MM.1S (cell line): ENCODE measurements at regions not wholly inside any gene's neighbourhood (a gene's known extent, or its start where the extent isn't known, plus 50 kb on each side); places are given as distances from the start of the nearest gene placed in this dataset.

ENCODE experiments used
- DNase-seq: peaks from one replicate; pipeline ENCODE4 v3.0.0-alpha.2; 2015
- H2AFZ ChIP-seq: fragments of 300-600 bp; sonication (generic); 2 replicates; pipeline ENCODE4 v1.6.0; 2016; ENCODE audit warnings: antibody characterized with exemption, low read length
- H3F3A ChIP-seq: fragments of 300-600 bp; sonication (generic); 2 replicates; pipeline ENCODE4 v1.6.1; 2016; ENCODE audit warnings: mild to moderate bottlenecking, antibody characterized with exemption, low read length, moderate library complexity, mixed read lengths; ENCODE audit not compliant: insufficient read depth
- H3K27ac ChIP-seq: fragments of 300-600 bp; sonication (generic); 2 replicates; pipeline ENCODE4 v1.5.1; 2016; ENCODE audit warnings: mild to moderate bottlenecking, low read length
- H3K27me3 ChIP-seq: fragments of 300-600 bp; sonication (generic); replicated peaks from 2 replicates; pipeline ENCODE4 v1.6.0; 2016; ENCODE audit warnings: low read length; ENCODE audit not compliant: insufficient read depth
- H3K36me3 ChIP-seq: fragments of 300-600 bp; sonication (generic); replicated peaks from 2 replicates; pipeline ENCODE4 v1.6.1; 2016; ENCODE audit warnings: mild to moderate bottlenecking, low read length, mixed read lengths; ENCODE audit not compliant: insufficient read depth
- H3K4me1 ChIP-seq: fragments of 300-600 bp; sonication (generic); 2 replicates; pipeline ENCODE4 v1.6.1; 2016; ENCODE audit warnings: low read length, mixed read lengths
- H3K4me2 ChIP-seq: fragments of 300-600 bp; sonication (generic); 2 replicates; pipeline ENCODE4 v1.6.0; 2016; ENCODE audit warnings: low read depth, low read length
- H3K4me3 ChIP-seq: fragments of 300-600 bp; sonication (generic); 2 replicates; pipeline ENCODE4 v1.5.1; 2016; ENCODE audit warnings: low read length, mixed read lengths
- H3K79me2 ChIP-seq: fragments of 300-600 bp; sonication (generic); 2 replicates; pipeline ENCODE4 v1.6.1; 2016; ENCODE audit warnings: mixed run types, low read length, mixed read lengths
- H3K9ac ChIP-seq: fragments of 300-600 bp; sonication (generic); 2 replicates; pipeline ENCODE4 v1.6.1; 2016; ENCODE audit warnings: low read length, mixed read lengths
- H3K9me2 ChIP-seq: fragments of 300-600 bp; sonication (generic); replicated peaks from 2 replicates; pipeline ENCODE4 v1.6.1; 2016; ENCODE audit warnings: mild to moderate bottlenecking, low read length, mixed read lengths; ENCODE audit not compliant: insufficient read depth
- H3K9me3 ChIP-seq: fragments of 300-600 bp; sonication (generic); replicated peaks from 2 replicates; pipeline ENCODE4 v1.6.1; 2016; ENCODE audit warnings: mild to moderate bottlenecking, low read length, mixed read lengths; ENCODE audit not compliant: insufficient read depth
- H4K20me1 ChIP-seq: fragments of 300-600 bp; sonication (generic); 2 replicates; pipeline ENCODE4 v1.6.1; 2016; ENCODE audit warnings: mild to moderate bottlenecking, low read length, moderate library complexity, mixed read lengths; ENCODE audit not compliant: insufficient read depth
- EZH2 ChIP-seq: fragments of 300-600 bp; sonication (generic); optimal IDR thresholded peaks from 2 replicates; pipeline ENCODE3; 2017; ENCODE audit warnings: low read depth, mild to moderate bottlenecking, antibody characterized with exemption, low read length, mixed read lengths
- EZH2phosphoT487 ChIP-seq: fragments of 300-600 bp; sonication (generic); IDR thresholded peaks from 2 replicates; pipeline ENCODE4 v1.6.1; 2018; ENCODE audit warnings: antibody characterized with exemption, low read length
- TF ChIP-seq, protein P1 (sequence below): fragments of 300-600 bp; sonication (generic); IDR thresholded peaks from 2 replicates; pipeline ENCODE4 v1.5.1; 2016; ENCODE audit warnings: antibody characterized with exemption, low read length, mixed read lengths

DNA sequence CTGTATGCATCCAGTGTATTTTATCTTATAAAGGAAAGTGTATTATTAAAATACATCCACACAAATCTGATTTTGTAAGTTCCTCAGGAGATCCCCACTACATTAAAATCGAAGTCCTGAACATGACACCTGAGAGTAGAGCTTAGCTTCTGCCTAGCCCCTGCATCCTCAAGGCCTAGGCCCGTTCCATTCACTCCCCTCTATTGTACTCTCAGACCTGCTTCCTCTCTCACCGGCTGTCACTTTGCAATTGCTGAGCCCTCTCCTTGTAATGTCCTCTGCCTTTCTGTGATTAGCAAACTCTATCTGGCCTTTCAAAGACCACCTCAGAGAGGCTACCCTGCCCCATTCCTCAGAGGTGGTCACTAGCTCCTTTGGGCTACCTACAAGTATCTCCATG, 160.8 kb downstream of the FTCDNL1 start:
- no peak for DNase-seq
- no peak overlapping the region for H2AFZ ChIP-seq
- H3K79me2 ChIP-seq, result no peaks in the 10 kb centered on the region

DNA sequence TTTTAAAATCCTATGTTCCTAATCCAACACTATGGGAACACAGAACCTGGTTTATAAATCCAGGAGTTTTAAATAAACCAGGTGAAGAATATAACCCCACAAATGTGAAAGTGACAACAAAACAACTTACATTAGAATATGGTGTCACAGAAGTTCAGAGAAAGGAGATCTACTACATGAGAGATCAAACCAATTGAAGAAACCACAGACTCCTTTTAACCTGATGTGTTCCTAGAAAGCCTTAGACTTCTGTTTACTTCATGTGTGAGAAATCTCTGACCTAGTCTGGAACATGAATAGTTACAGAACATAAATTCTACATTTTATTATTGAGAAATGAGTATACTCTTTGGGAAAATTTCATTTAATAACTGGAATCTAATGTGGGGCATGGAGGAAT, 165.3 kb downstream of the FTCDNL1 start:
- no peak overlapping the region for H3K4me2 ChIP-seq
- TF ChIP-seq EZH2 (no peak), EZH2phosphoT487 (no peak)
- no peaks in the 10 kb centered on the region for H3K4me1 ChIP-seq
- H3K9ac ChIP-seq, result no peak overlapping the region
- no peak overlapping the region for H3K27ac ChIP-seq
- no peaks in the 10 kb centered on the region for H3K36me3 ChIP-seq
- no peak overlapping the region for H3K4me3 ChIP-seq
- H3K79me2 ChIP-seq, result no peaks in the 10 kb centered on the region
- no peaks in the 10 kb centered on the region for H3F3A ChIP-seq
- no peaks in the 10 kb centered on the region for H3K9me2 ChIP-seq
- no peak overlapping the region for H2AFZ ChIP-seq
- no peak for DNase-seq
- no peaks in the 10 kb centered on the region for H4K20me1 ChIP-seq
- H3K27me3 ChIP-seq, result no peaks in the 10 kb centered on the region
- H3K9me3 ChIP-seq, result no peaks in the 10 kb centered on the region

More for the DNA sequence above, 160.8 kb downstream of the FTCDNL1 start:
- no peak overlapping the region for H3K4me3 ChIP-seq
- H3K27me3 ChIP-seq, result no peaks in the 10 kb centered on the region
- no peaks in the 10 kb centered on the region for H3K9me3 ChIP-seq
- H4K20me1 ChIP-seq, result no peaks in the 10 kb centered on the region
- H3K27ac ChIP-seq, result no peak overlapping the region
- no peaks in the 10 kb centered on the region for H3K36me3 ChIP-seq
- H3K9me2 ChIP-seq, result no peaks in the 10 kb centered on the region
- no peak overlapping the region for H3K9ac ChIP-seq
- no peak for TF ChIP-seq EZH2
- TF ChIP-seq EZH2phosphoT487, result no peak
- TF ChIP-seq, protein P1, sequence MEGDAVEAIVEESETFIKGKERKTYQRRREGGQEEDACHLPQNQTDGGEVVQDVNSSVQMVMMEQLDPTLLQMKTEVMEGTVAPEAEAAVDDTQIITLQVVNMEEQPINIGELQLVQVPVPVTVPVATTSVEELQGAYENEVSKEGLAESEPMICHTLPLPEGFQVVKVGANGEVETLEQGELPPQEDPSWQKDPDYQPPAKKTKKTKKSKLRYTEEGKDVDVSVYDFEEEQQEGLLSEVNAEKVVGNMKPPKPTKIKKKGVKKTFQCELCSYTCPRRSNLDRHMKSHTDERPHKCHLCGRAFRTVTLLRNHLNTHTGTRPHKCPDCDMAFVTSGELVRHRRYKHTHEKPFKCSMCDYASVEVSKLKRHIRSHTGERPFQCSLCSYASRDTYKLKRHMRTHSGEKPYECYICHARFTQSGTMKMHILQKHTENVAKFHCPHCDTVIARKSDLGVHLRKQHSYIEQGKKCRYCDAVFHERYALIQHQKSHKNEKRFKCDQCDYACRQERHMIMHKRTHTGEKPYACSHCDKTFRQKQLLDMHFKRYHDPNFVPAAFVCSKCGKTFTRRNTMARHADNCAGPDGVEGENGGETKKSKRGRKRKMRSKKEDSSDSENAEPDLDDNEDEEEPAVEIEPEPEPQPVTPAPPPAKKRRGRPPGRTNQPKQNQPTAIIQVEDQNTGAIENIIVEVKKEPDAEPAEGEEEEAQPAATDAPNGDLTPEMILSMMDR, result no peak
- no peaks in the 10 kb centered on the region for H3F3A ChIP-seq
- no peaks in the 10 kb centered on the region for H3K4me1 ChIP-seq
- H3K4me2 ChIP-seq, result no peak overlapping the region

DNA sequence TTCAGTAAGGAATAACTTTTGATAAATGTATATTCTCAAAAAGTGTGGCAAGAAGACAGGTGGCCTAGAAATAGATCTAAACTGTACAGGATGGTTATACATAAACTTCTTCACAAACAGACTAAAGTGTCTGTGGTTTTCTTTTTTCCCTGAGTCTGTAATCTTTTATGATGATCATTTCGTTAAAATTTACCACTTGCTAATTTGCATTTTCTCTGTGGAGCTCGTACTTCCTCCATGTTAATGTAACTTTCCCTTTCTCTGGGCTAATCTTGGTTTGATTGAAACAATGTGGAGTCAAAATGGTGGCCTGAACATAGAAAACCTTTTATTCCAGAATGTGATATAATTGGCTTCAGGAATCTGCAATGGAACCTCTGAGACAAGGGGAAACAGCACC, 166.2 kb downstream of the FTCDNL1 start:
- H3K9me2 ChIP-seq, result no peaks in the 10 kb centered on the region
- H3K9me3 ChIP-seq, result no peaks in the 10 kb centered on the region
- H3K27ac ChIP-seq, result no peak overlapping the region
- no peaks in the 10 kb centered on the region for H3F3A ChIP-seq
- H3K9ac ChIP-seq, result no peak overlapping the region
- no peaks in the 10 kb centered on the region for H3K79me2 ChIP-seq
- H4K20me1 ChIP-seq, result no peaks in the 10 kb centered on the region
- H3K4me1 ChIP-seq, result no peaks in the 10 kb centered on the region
- no peak for TF ChIP-seq EZH2
- TF ChIP-seq EZH2phosphoT487, result no peak
- TF ChIP-seq, protein P1, result no peak
- no peak overlapping the region for H2AFZ ChIP-seq
- DNase-seq, result no peak
- H3K27me3 ChIP-seq, result no peaks in the 10 kb centered on the region
- no peak overlapping the region for H3K4me3 ChIP-seq
- no peak overlapping the region for H3K4me2 ChIP-seq
- no peaks in the 10 kb centered on the region for H3K36me3 ChIP-seq

DNA sequence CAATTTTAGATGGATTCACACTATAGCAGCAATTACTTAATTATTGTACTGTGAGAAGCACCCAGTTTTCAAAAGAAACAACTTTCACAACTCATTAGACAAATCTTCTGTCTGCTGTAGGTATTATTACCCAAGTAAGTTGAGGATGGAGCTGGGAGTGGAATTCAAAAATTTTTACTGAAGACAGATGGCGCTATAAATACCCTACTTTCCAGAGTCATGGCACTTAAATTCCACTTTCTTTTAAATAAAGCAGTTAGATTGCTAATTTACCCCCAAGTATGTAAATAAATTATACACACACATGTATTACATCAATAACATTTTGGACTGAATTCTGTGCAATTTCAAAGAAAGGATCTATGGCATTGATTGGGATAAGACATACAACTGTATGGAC, 166.8 kb downstream of the FTCDNL1 start:
- H2AFZ ChIP-seq, result no peak overlapping the region
- H3K79me2 ChIP-seq, result no peaks in the 10 kb centered on the region
- H4K20me1 ChIP-seq, result no peaks in the 10 kb centered on the region
- no peak overlapping the region for H3K9ac ChIP-seq
- no peak overlapping the region for H3K4me3 ChIP-seq
- H3K9me3 ChIP-seq, result no peaks in the 10 kb centered on the region
- no peaks in the 10 kb centered on the region for H3K27me3 ChIP-seq
- H3K27ac ChIP-seq, result no peak overlapping the region
- DNase-seq, result no peak
- no peaks in the 10 kb centered on the region for H3K4me1 ChIP-seq
- H3F3A ChIP-seq, result no peaks in the 10 kb centered on the region
- no peak overlapping the region for H3K4me2 ChIP-seq
- TF ChIP-seq, protein P1, result no peak
- TF ChIP-seq EZH2phosphoT487 (no peak), EZH2 (no peak)
- no peaks in the 10 kb centered on the region for H3K9me2 ChIP-seq
- H3K36me3 ChIP-seq, result no peaks in the 10 kb centered on the region
